ENCODE measurements at regions not wholly inside any gene's neighbourhood (a gene's known extent, or its start where the extent isn't known, plus 50 kb on each side); places are given as distances from the start of the nearest gene placed in this dataset.

DNA sequence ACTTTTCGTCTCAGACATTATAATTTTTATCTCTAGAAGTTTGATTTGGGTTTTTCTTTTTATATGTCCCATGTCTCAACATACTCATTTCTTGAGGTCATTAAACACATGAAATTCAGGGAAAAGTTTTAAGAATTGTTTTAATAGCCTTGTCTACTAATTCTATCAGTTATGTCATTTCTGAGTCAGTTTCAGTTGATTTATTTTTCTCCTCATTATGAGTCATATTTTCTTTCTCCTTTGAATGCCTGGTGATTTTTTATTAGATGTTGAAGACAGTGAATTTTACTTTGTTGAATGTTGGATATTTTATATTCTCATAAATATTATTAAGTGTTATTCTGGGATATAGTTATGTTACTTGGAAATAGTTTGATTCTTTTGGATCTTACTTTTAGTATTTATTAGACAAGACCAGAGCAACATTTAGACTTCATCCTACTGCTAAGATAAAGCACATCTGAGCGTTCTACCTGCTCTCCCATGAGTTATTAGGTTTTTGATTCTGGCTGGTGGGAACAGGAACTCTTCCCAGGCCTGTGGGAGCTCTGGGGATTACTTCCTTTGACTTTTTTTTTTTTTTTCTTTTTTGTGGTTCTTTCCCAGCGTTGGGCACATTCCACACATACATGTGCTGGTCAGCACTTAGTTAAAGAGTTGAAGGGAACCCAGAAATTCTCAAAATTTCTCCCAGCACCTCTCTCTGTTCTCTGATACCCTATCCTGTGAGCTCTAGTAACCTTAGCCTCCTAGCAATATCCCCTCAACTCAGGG, 1157.7 kb downstream of the BCL11B start:
- Histone ChIP-seq H3K27me3 (replicated peaks; ENCODE audit: control insufficient read depth, insufficient read depth, low read length) (no peaks in the 10 kb centered on the region), H3K36me3 (ENCODE audit: control insufficient read depth, insufficient read depth, low read length) (no peaks in the 10 kb centered on the region), H3K4me3 (replicated peaks; ENCODE audit: low read depth, low read length) (no peak overlapping the region)
- no peak for TF ChIP-seq CTCF (IDR thresholded peaks at IDR 0.05; ENCODE audit: insufficient read depth, low read length, poor library complexity, severe bottlenecking)
- DNase-seq (ENCODE audit: extremely low read depth, insufficient read length): no peak

DNA sequence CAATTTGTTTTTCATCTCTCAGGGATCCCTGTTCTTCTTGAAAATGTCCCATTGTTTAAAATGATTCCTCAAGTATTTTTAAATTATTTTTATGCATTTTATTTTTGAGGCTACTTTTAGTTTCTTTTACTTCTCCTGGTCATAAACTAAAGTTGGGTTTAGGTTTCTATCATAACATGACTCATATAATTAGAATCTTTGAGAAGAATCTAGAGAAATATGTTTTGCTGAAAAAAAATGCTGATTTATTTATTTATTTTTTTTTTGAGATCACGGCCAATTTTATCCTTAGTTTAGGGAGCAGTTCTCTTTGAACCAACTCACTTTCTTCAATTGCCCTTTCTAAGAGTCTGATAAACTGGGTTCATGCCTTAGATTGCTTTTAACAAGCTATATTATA, 1157.1 kb downstream of the BCL11B start:
- Histone ChIP-seq H3K36me3 (ENCODE audit: control insufficient read depth, insufficient read depth, low read length) (no peaks in the 10 kb centered on the region), H3K4me3 (replicated peaks; ENCODE audit: low read depth, low read length) (no peak overlapping the region), H3K27me3 (replicated peaks; ENCODE audit: control insufficient read depth, insufficient read depth, low read length) (no peaks in the 10 kb centered on the region)
- no peak for TF ChIP-seq CTCF (IDR thresholded peaks at IDR 0.05; ENCODE audit: insufficient read depth, low read length, poor library complexity, severe bottlenecking)
- DNase-seq (ENCODE audit: extremely low read depth, insufficient read length): no peak

DNA sequence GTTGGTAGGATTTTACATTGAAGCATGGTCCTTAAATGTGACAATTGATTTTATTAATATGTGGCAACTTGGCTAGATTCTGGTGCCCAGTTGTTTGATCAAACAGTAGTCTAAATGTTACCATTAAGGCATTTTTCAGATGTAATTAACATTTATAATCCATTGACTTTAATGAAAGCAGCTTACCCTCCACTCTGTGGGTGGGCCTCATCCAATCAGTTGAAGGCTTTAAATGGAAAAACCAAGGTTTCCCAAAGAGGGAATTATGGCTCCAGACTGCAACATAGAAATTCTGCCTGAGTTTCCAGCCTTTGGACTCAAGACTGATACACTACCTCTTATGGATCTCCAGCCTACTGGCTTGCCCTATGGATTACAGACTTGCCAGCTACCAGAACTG, 1153.2 kb downstream of the BCL11B start:
- Histone ChIP-seq H3K36me3 (ENCODE audit: control insufficient read depth, insufficient read depth, low read length) (no peaks in the 10 kb centered on the region), H3K27me3 (replicated peaks; ENCODE audit: control insufficient read depth, insufficient read depth, low read length) (no peaks in the 10 kb centered on the region), H3K4me3 (replicated peaks; ENCODE audit: low read depth, low read length) (no peak overlapping the region)
- TF ChIP-seq CTCF (IDR thresholded peaks at IDR 0.05; ENCODE audit: insufficient read depth, low read length, poor library complexity, severe bottlenecking): no peak
- no peak for DNase-seq (ENCODE audit: extremely low read depth, insufficient read length)

DNA sequence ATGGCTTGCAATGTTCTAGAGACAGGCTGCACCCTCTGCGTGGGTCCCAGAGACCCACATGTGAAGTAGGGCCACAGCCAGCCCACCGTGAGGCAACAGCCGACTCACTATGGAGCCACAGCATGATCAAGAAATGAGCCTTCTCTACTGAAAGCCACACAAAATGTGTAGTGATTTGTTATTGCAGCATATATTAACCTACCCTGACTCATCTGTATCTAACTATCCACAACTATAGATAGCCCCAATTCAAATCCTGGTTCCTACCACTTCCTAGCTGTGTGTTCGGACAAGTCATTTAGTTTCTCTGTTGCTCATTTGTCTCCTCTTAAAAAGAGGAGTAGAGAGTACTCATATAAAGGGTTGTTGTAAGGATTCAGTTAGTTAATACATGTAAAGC, 1152.3 kb downstream of the BCL11B start:
- H3K4me3 ChIP-seq (replicated peaks; ENCODE audit: low read depth, low read length): no peak overlapping the region
- no peaks in the 10 kb centered on the region for H3K27me3 ChIP-seq (replicated peaks; ENCODE audit: control insufficient read depth, insufficient read depth, low read length)
- DNase-seq (ENCODE audit: extremely low read depth, insufficient read length): no peak
- TF ChIP-seq CTCF (IDR thresholded peaks at IDR 0.05; ENCODE audit: insufficient read depth, low read length, poor library complexity, severe bottlenecking): no peak
- no peaks in the 10 kb centered on the region for H3K36me3 ChIP-seq (ENCODE audit: control insufficient read depth, insufficient read depth, low read length)

- no peak for TF ChIP-seq CTCF (IDR thresholded peaks at IDR 0.05; ENCODE audit: insufficient read depth, low read length, poor library complexity, severe bottlenecking)
- no peaks in the 10 kb centered on the region for H3K36me3 ChIP-seq (ENCODE audit: control insufficient read depth, insufficient read depth, low read length)
- H3K4me3 ChIP-seq (replicated peaks; ENCODE audit: low read depth, low read length): no peak overlapping the region
- no peak for DNase-seq (ENCODE audit: extremely low read depth, insufficient read length)
- no peaks in the 10 kb centered on the region for H3K27me3 ChIP-seq (replicated peaks; ENCODE audit: control insufficient read depth, insufficient read depth, low read length)
These were observed 1151.0 kb downstream of the BCL11B start for GRCh38 chr14:98120831-98121464.

All from GM06990 (cell line).